HG03039 (cell line): ENCODE measurements at regions not wholly inside any gene's neighbourhood (a gene's known extent, or its start where the extent isn't known, plus 50 kb on each side); places are given as distances from the start of the nearest gene placed in this dataset.
"Not testable (repeated sequence)": the region's sequence is repeated elsewhere in the genome, so short reads cannot be mapped to it uniquely, and the experiment has no call there.

Experiments used
- ATAC-seq: cut with Tn5 transposase; IDR thresholded peaks from one replicate; pipeline ENCODE4 v1.9.1; 2021; ENCODE audit warnings: mild to moderate bottlenecking, moderate library complexity; ENCODE audit not compliant: unreplicated experiment

- ATAC-seq = no peak
These were observed 212.6 kb downstream of the BCAS1 start for GRCh38 chr20:53857723-53858236.

- no peak for ATAC-seq
These were observed 213.8 kb downstream of the BCAS1 start for GRCh38 chr20:53856300-53857295.

GRCh38 chr20:53855733-53856132 is 214.7 kb downstream of the BCAS1 start:
- no peak for ATAC-seq

- not testable (repeated sequence) for ATAC-seq
These were observed 215.8 kb downstream of the BCAS1 start for GRCh38 chr20:53854609-53854926.

GRCh38 chr20:53853111-53853713 is 217.2 kb downstream of the BCAS1 start:
- ATAC-seq = no peak

GRCh38 chr20:53852691-53853090 is 217.7 kb downstream of the BCAS1 start:
- ATAC-seq = no peak

- no peak for ATAC-seq
These were observed 218.4 kb downstream of the BCAS1 start for GRCh38 chr20:53852014-53852413.

GRCh38 chr20:53850319-53850718 is 220.1 kb downstream of the BCAS1 start:
- ATAC-seq = no peak

GRCh38 chr20:53849471-53850059 is 220.8 kb downstream of the BCAS1 start:
- ATAC-seq = no peak

GRCh38 chr20:53848304-53848703 is 222.1 kb downstream of the BCAS1 start:
- no peak for ATAC-seq

GRCh38 chr20:53847837-53848170 is 222.6 kb downstream of the BCAS1 start:
- no peak for ATAC-seq

- no peak for ATAC-seq
These were observed 223.1 kb downstream of the BCAS1 start for GRCh38 chr20:53847139-53847836.

- ATAC-seq = no peak
These were observed 223.8 kb downstream of the BCAS1 start for GRCh38 chr20:53846640-53847039.

GRCh38 chr20:53845980-53846379 is 224.4 kb downstream of the BCAS1 start:
- no peak for ATAC-seq

GRCh38 chr20:53844259-53844658 is 226.1 kb downstream of the BCAS1 start:
- no peak for ATAC-seq

GRCh38 chr20:53843645-53844044 is 226.7 kb downstream of the BCAS1 start:
- no peak for ATAC-seq

GRCh38 chr20:53842301-53843099 is 227.9 kb downstream of the BCAS1 start:
- ATAC-seq = no peak

- no peak for ATAC-seq
These were observed 228.7 kb downstream of the BCAS1 start for GRCh38 chr20:53841741-53842140.

GRCh38 chr20:53840532-53840931 is 229.9 kb downstream of the BCAS1 start:
- ATAC-seq = no peak

- no peak for ATAC-seq
These were observed 230.8 kb downstream of the BCAS1 start for GRCh38 chr20:53839423-53840176.
